HepG2 (cell line): ENCODE measurements at regions not wholly inside any gene's neighbourhood (a gene's known extent, or its start where the extent isn't known, plus 50 kb on each side); places are given as distances from the start of the nearest gene placed in this dataset.

Experiments used
- ATAC-seq: fragments of 200-7000 bp; cut with Tn5 transposase; 3 replicates; pipeline ENCODE4 v1.9.1; 2020; ENCODE audit warnings: mild to moderate bottlenecking, moderate library complexity
- BruUV-seq: library from RNA; stranded (reverse); fragments of 400-500 nt; replicated peaks from 2 replicates; lab custom pipeline; 2021; lab: Mats Ljungman, UMichigan
- CTCF ChIA-PET: fragments of 300-600 bp; formaldehyde crosslinking; extraction: SDS; loops from one replicate; lab custom pipeline; 2021; ENCODE audit warnings: low total read pairs, inconsistent platforms, low intra/inter-chr PET ratio; lab: Yijun Ruan, JAX
- POLR2A ChIA-PET: fragments of 350-600 bp; sonication (Branson Sonifier 250); formaldehyde crosslinking; loops from one replicate; lab custom pipeline; 2020; ENCODE audit warnings: antibody characterized with exemption, inconsistent platforms; lab: Yijun Ruan, JAX
- DNase-seq: peaks from one replicate; pipeline ENCODE4 v3.0.0-alpha.2; 2015; ENCODE audit warnings: low spot score
- FAIRE-seq: peaks from 3 replicates; lab custom pipeline; 2011; peaks lifted over from hg19 to GRCh38; lab: Jason Lieb, UNC
- H2AFZ ChIP-seq: one replicate; pipeline ENCODE4 v1.6.1; 2011; ENCODE audit warnings: low read length, inconsistent platforms
- H3K27ac ChIP-seq: fragments of 300-600 bp; 3 replicates; pipeline ENCODE4 v1.8.0; 2011; ENCODE audit warnings: mixed run types, mild to moderate bottlenecking, mixed read lengths, low read length, inconsistent platforms; ENCODE audit not compliant: insufficient read depth; ENCODE audit errors: extremely low read length
- H3K27me3 ChIP-seq, 2 experiments: fragments of 200-600 bp in 1 of 2; 2 replicates in 1 of 2; 3 replicates in 1 of 2; pipeline versions ENCODE4 v1.6.0 to v1.8.0; 2011; ENCODE audit warnings: low read length in 2 of 2, mild to moderate bottlenecking in 2 of 2, moderate library complexity in 2 of 2, inconsistent platforms in 1 of 2; ENCODE audit not compliant: insufficient read depth in 2 of 2, control insufficient read depth in 1 of 2
- H3K36me3 ChIP-seq, 2 experiments: fragments of 200-600 bp in 1 of 2; replicated peaks in 1 of 2; 2 replicates in 1 of 2; 3 replicates in 1 of 2; pipeline versions ENCODE4 v1.5.1 to v1.8.0; 2011; ENCODE audit warnings: low read length in 2 of 2, inconsistent platforms in 1 of 2; ENCODE audit not compliant: insufficient read depth in 2 of 2, control insufficient read depth in 1 of 2
- H3K4me1 ChIP-seq: 2 replicates; pipeline ENCODE4 v1.5.1; 2012; ENCODE audit warnings: low read length, inconsistent platforms; ENCODE audit not compliant: insufficient read depth
- H3K4me2 ChIP-seq: 2 replicates; pipeline ENCODE4 v1.6.0; 2011; ENCODE audit warnings: low read depth, low read length, inconsistent platforms
- H3K4me3 ChIP-seq, 3 experiments: fragments of 200-600 bp in 1 of 3; sonication (generic), shearing (Covaris generic) in 1 of 3; replicated peaks in 1 of 3; 2 replicates each; pipeline ENCODE4 v1.5.1; 2011 to 2016; ENCODE audit warnings: low read length in 3 of 3, inconsistent platforms in 2 of 3, low read depth in 2 of 3, mild to moderate bottlenecking in 2 of 3, control low read depth in 1 of 3, mixed read lengths in 1 of 3; ENCODE audit not compliant: insufficient read depth in 1 of 3
- H3K79me2 ChIP-seq: one replicate; pipeline ENCODE4 v1.6.1; 2011; ENCODE audit warnings: low read length, inconsistent platforms; ENCODE audit not compliant: insufficient read depth
- H3K9ac ChIP-seq: 2 replicates; pipeline ENCODE4 v1.6.0; 2011; ENCODE audit warnings: mild to moderate bottlenecking, low read depth, low read length, inconsistent platforms; ENCODE audit not compliant: insufficient read depth
- H3K9me3 ChIP-seq: 2 replicates; pipeline ENCODE4 v1.5.1; 2012; ENCODE audit warnings: mild to moderate bottlenecking, low read length
- H4K20me1 ChIP-seq: 2 replicates; pipeline ENCODE4 v1.6.0; 2011; ENCODE audit warnings: inconsistent platforms, mild to moderate bottlenecking, low read length, moderate library complexity; ENCODE audit not compliant: insufficient read depth
- BORCS8-MEF2B ChIP-seq: sonication (generic); formaldehyde crosslinking; IDR thresholded peaks from 2 replicates; pipeline ENCODE4 v1.8.0; 2022; ENCODE audit warnings: mild to moderate bottlenecking, missing genetic modification reagents
- EP300 ChIP-seq, 3 experiments: sonication (generic) in 1 of 3; formaldehyde crosslinking in 1 of 3; IDR thresholded peaks; 2 replicates each; pipeline versions ENCODE4 v1.5.1 to v1.6.1; 2011 to 2020; ENCODE audit warnings: low read depth in 2 of 3, low read length in 2 of 3, borderline replicate concordance in 1 of 3, improper control_type of control experiment in 1 of 3, mild to moderate bottlenecking in 1 of 3, missing genetic modification reagents in 1 of 3, moderate library complexity in 1 of 3
- HIVEP1 ChIP-seq: sonication (generic); formaldehyde crosslinking; IDR thresholded peaks from 2 replicates; pipeline ENCODE4 v1.4.0; 2020; ENCODE audit warnings: mild to moderate bottlenecking, missing genetic modification reagents
- KLF12 ChIP-seq: sonication (generic); formaldehyde crosslinking; IDR thresholded peaks from 2 replicates; pipeline ENCODE4 v1.4.0; 2020; ENCODE audit warnings: missing genetic modification reagents, borderline replicate concordance
- KLF6 ChIP-seq: IDR thresholded peaks from 2 replicates; pipeline ENCODE4 v1.8.0; 2016; ENCODE audit warnings: missing biosample characterization, missing genetic modification reagents
- NFIB ChIP-seq: sonication (generic); formaldehyde crosslinking; IDR thresholded peaks from 2 replicates; pipeline ENCODE4 v1.9.0; 2021; ENCODE audit warnings: missing genetic modification reagents, mild to moderate bottlenecking, borderline replicate concordance
- NR3C1 ChIP-seq: sonication (generic); formaldehyde crosslinking; IDR thresholded peaks from 2 replicates; pipeline ENCODE4 v1.4.0; 2020; ENCODE audit warnings: missing genetic modification reagents
- RARA ChIP-seq: IDR thresholded peaks from 2 replicates; pipeline ENCODE4 v1.6.1; 2016; ENCODE audit warnings: missing genetic modification reagents, missing compliant biosample characterization
- RBAK ChIP-seq: sonication (generic); formaldehyde crosslinking; IDR thresholded peaks from 2 replicates; pipeline ENCODE4 v1.5.1; 2020; ENCODE audit warnings: mild to moderate bottlenecking, missing genetic modification reagents
- ZBTB8A ChIP-seq: sonication (generic); formaldehyde crosslinking; IDR thresholded peaks from 2 replicates; pipeline ENCODE4 v1.4.0; 2020; ENCODE audit warnings: mild to moderate bottlenecking, low read depth, missing genetic modification reagents, borderline replicate concordance
- ZNF205 ChIP-seq: IDR thresholded peaks from 2 replicates; pipeline ENCODE4 v1.6.1; 2018; ENCODE audit warnings: missing biosample characterization, missing genetic modification reagents
- ZNF672 ChIP-seq: sonication (generic); formaldehyde crosslinking; IDR thresholded peaks from 2 replicates; pipeline ENCODE4 v1.8.1; 2022; ENCODE audit warnings: missing genetic modification reagents
- WGBS: methylation state at CpG from one replicate; pipeline ENCODE4 v1.1.6; 2017; ENCODE audit warnings: low lambda C conversion rate; 5-methylcytosine and 5-hydroxymethylcytosine counted together
- in situ Hi-C: cut with HindIII; loops from 2 replicates; pipeline ENCODE4 v1.10.0; 2017; ENCODE audit warnings: low pct_unique_long_range_greater_than_20kb; ENCODE audit not compliant: extremely low pct_ligation_motif_present
- intact Hi-C: fragments of 100-400 bp; cut with micrococcal nuclease; formaldehyde crosslinking; loops from one replicate; pipeline ENCODE4 v1.10.0; 2022; ENCODE audit not compliant: unreplicated experiment
- TF ChIP-seq, protein P1 (sequence below): IDR thresholded peaks from 2 replicates; pipeline ENCODE4 v1.4.0; 2020; ENCODE audit warnings: mild to moderate bottlenecking, missing genetic modification reagents

DNA sequence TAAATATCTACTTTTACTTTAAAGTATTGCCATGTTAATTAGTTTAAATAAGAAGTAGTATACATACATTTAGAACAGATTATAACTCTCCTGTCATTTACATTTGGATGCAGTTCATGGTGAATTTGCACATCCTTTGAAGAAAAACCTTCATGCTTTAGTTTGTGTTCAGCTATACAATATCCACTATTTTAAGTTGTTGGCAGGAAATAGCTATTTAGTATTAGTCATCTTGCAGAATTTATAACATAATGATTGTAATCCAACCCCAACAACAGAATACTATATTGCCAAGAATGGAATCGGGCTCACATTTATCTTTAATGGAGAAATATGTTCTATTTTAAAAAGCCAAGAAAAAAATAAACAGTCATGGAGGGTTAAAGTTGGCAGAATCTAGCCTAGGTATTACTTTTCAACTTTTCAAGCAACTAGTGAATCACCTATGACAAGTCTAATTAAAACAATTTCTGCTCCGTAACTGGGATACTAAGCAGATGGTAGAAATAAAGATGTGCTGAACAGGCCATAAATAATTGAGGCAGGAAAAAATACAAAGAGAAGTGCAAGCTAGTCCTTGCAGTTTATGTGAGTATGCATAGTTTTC is 1170.6 kb upstream of the NUDT12 start:
- no peak for ATAC-seq
- Histone ChIP-seq H3K79me2 (no peaks in the 10 kb centered on the region), H3K4me1 (no peaks in the 10 kb centered on the region), H3K36me3 (no peaks in the 10 kb centered on the region), H3K27ac (no peak overlapping the region), H3K9ac (no peak overlapping the region), H3K4me2 (no peak overlapping the region), H4K20me1 (no peaks in the 10 kb centered on the region), H3K27me3 (no peaks in the 10 kb centered on the region), H2AFZ (no peak overlapping the region), H3K9me3 (no peaks in the 10 kb centered on the region), H3K4me3 (no peak overlapping the region)
- TF ChIP-seq HIVEP1 (CRISPR knock-in tag): no peak
- no peak for TF ChIP-seq RARA (CRISPR knock-in tag)
- CTCF ChIA-PET: no interaction called here
- POLR2A ChIA-PET: no interaction called here
- FAIRE-seq: no peak
- intact Hi-C loops: no loop called here
- BruUV-seq: no TSS peak
- WGBS: 7% methylated on average over 2 of the region's 2 CpGs
- in situ Hi-C loops: no loop called here
- no peak for DNase-seq

- Histone ChIP-seq H3K27ac (no peak overlapping the region), H3K79me2 (no peaks in the 10 kb centered on the region), H3K36me3 (no peaks in the 10 kb centered on the region), H3K4me3 (no peak overlapping the region), H3K4me2 (no peak overlapping the region), H3K27me3 (no peaks in the 10 kb centered on the region), H3K4me1 (no peaks in the 10 kb centered on the region), H3K9me3 (no peaks in the 10 kb centered on the region), H2AFZ (no peak overlapping the region), H4K20me1 (no peaks in the 10 kb centered on the region), H3K9ac (no peak overlapping the region)
- TF ChIP-seq EP300 (IDR thresholded peaks at IDR 0.05; ENCODE audit: low read depth in 2 of 2, low read length in 2 of 2) (no peak), EP300 (CRISPR knock-in tag; IDR thresholded peaks at IDR 0.05; ENCODE audit: borderline replicate concordance) (no peak), ZNF205 (CRISPR knock-in tag) (no peak), KLF12 (no peak), BORCS8-MEF2B (CRISPR knock-in tag) (no peak), ZBTB8A (no peak), NFIB (no peak), RBAK (CRISPR knock-in tag) (no peak), ZNF672 (no peak), NR3C1 (CRISPR knock-in tag) (no peak), KLF6 (CRISPR knock-in tag) (no peak)
- TF ChIP-seq, protein P1, sequence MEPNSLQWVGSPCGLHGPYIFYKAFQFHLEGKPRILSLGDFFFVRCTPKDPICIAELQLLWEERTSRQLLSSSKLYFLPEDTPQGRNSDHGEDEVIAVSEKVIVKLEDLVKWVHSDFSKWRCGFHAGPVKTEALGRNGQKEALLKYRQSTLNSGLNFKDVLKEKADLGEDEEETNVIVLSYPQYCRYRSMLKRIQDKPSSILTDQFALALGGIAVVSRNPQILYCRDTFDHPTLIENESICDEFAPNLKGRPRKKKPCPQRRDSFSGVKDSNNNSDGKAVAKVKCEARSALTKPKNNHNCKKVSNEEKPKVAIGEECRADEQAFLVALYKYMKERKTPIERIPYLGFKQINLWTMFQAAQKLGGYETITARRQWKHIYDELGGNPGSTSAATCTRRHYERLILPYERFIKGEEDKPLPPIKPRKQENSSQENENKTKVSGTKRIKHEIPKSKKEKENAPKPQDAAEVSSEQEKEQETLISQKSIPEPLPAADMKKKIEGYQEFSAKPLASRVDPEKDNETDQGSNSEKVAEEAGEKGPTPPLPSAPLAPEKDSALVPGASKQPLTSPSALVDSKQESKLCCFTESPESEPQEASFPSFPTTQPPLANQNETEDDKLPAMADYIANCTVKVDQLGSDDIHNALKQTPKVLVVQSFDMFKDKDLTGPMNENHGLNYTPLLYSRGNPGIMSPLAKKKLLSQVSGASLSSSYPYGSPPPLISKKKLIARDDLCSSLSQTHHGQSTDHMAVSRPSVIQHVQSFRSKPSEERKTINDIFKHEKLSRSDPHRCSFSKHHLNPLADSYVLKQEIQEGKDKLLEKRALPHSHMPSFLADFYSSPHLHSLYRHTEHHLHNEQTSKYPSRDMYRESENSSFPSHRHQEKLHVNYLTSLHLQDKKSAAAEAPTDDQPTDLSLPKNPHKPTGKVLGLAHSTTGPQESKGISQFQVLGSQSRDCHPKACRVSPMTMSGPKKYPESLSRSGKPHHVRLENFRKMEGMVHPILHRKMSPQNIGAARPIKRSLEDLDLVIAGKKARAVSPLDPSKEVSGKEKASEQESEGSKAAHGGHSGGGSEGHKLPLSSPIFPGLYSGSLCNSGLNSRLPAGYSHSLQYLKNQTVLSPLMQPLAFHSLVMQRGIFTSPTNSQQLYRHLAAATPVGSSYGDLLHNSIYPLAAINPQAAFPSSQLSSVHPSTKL: no peak
- BruUV-seq: no TSS peak
- WGBS: 8% methylated on average over 2 of the region's 2 CpGs
- FAIRE-seq: no peak
- ChIA-PET POLR2A (no interaction called here), CTCF (no interaction called here)
- DNase-seq: no peak
- in situ Hi-C loops: no loop called here
- ATAC-seq: no peak
- intact Hi-C loops: no loop called here
Observed at GRCh38 chr5:104731331-104731730, 1168.7 kb upstream of the NUDT12 start.
